ENCODE measurements at regions not wholly inside any gene's neighbourhood (a gene's known extent, or its start where the extent isn't known, plus 50 kb on each side); places are given as distances from the start of the nearest gene placed in this dataset.

- H3K4me1 Mint-ChIP-seq (ENCODE audit: low read depth), result no peaks in the 10 kb centered on the region
- H3K4me3 Mint-ChIP-seq, result no peak overlapping the region
Observed at GRCh38 chr1:17955302-17956285, 152.0 kb upstream of the IGSF21 start.

GRCh38 chr1:17957588-17958267 is 149.9 kb upstream of the IGSF21 start:
- no peak overlapping the region for H3K4me3 Mint-ChIP-seq
- no peaks in the 10 kb centered on the region for H3K36me3 Mint-ChIP-seq (ENCODE audit: low read depth)
- no peaks in the 10 kb centered on the region for H3K9me3 Mint-ChIP-seq
- peaks cover 2% of the 10 kb centered on the region for H3K27me3 Mint-ChIP-seq (ENCODE audit: low read depth)
- no peak for DNase-seq (ENCODE audit: low spot score)
- H3K4me1 Mint-ChIP-seq (ENCODE audit: low read depth), result no peaks in the 10 kb centered on the region
- no peak overlapping the region for H3K27ac Mint-ChIP-seq

More at GRCh38 chr1:17955302-17956285, 152.0 kb upstream of the IGSF21 start:
- H3K27ac Mint-ChIP-seq, result no peak overlapping the region
- no peaks in the 10 kb centered on the region for H3K36me3 Mint-ChIP-seq (ENCODE audit: low read depth)
- DNase-seq (ENCODE audit: low spot score), result no peak
- peaks cover under 1% of the 10 kb centered on the region for H3K27me3 Mint-ChIP-seq (ENCODE audit: low read depth)
- H3K9me3 Mint-ChIP-seq, result no peaks in the 10 kb centered on the region

- H3K27ac Mint-ChIP-seq, result no peak overlapping the region
- DNase-seq (ENCODE audit: low spot score), result no peak
- H3K9me3 Mint-ChIP-seq, result no peaks in the 10 kb centered on the region
- H3K4me3 Mint-ChIP-seq, result no peak overlapping the region
- no peaks in the 10 kb centered on the region for H3K36me3 Mint-ChIP-seq (ENCODE audit: low read depth)
- peaks cover 2% of the 10 kb centered on the region for H3K27me3 Mint-ChIP-seq (ENCODE audit: low read depth)
- H3K4me1 Mint-ChIP-seq (ENCODE audit: low read depth), result no peaks in the 10 kb centered on the region
Observed at GRCh38 chr1:17958704-17959103, 148.9 kb upstream of the IGSF21 start.

GRCh38 chr1:17963513-17963912 is 144.1 kb upstream of the IGSF21 start:
- Mint-ChIP-seq H3K27ac (no peak overlapping the region), H3K4me3 (no peak overlapping the region), H3K27me3 (ENCODE audit: low read depth) (peaks cover 2% of the 10 kb centered on the region), H3K4me1 (ENCODE audit: low read depth) (no peaks in the 10 kb centered on the region), H3K9me3 (no peaks in the 10 kb centered on the region), H3K36me3 (ENCODE audit: low read depth) (no peaks in the 10 kb centered on the region)
- DNase-seq (ENCODE audit: low spot score), result no peak

- no peaks in the 10 kb centered on the region for H3K36me3 Mint-ChIP-seq (ENCODE audit: low read depth)
- no peak overlapping the region for H3K27ac Mint-ChIP-seq
- H3K4me1 Mint-ChIP-seq (ENCODE audit: low read depth), result no peaks in the 10 kb centered on the region
- peaks cover under 1% of the 10 kb centered on the region for H3K27me3 Mint-ChIP-seq (ENCODE audit: low read depth)
- H3K4me3 Mint-ChIP-seq, result no peak overlapping the region
- no peak for DNase-seq (ENCODE audit: low spot score)
- no peaks in the 10 kb centered on the region for H3K9me3 Mint-ChIP-seq
Observed at GRCh38 chr1:17965515-17966100, 142.0 kb upstream of the IGSF21 start.

GRCh38 chr1:17966341-17966740 is 141.3 kb upstream of the IGSF21 start:
- no peak for DNase-seq (ENCODE audit: low spot score)
- H3K9me3 Mint-ChIP-seq, result no peaks in the 10 kb centered on the region
- no peak overlapping the region for H3K27ac Mint-ChIP-seq
- H3K36me3 Mint-ChIP-seq (ENCODE audit: low read depth), result no peaks in the 10 kb centered on the region
- no peaks in the 10 kb centered on the region for H3K27me3 Mint-ChIP-seq (ENCODE audit: low read depth)
- no peak overlapping the region for H3K4me3 Mint-ChIP-seq
- no peaks in the 10 kb centered on the region for H3K4me1 Mint-ChIP-seq (ENCODE audit: low read depth)

GRCh38 chr1:17967623-17968255 is 139.9 kb upstream of the IGSF21 start:
- Mint-ChIP-seq H3K27ac (no peak overlapping the region), H3K4me1 (ENCODE audit: low read depth) (no peaks in the 10 kb centered on the region), H3K4me3 (no peak overlapping the region), H3K9me3 (no peaks in the 10 kb centered on the region), H3K27me3 (ENCODE audit: low read depth) (no peaks in the 10 kb centered on the region), H3K36me3 (ENCODE audit: low read depth) (no peaks in the 10 kb centered on the region)
- DNase-seq (ENCODE audit: low spot score), result no peak

- H3K4me1 Mint-ChIP-seq (ENCODE audit: low read depth), result no peaks in the 10 kb centered on the region
- DNase-seq (ENCODE audit: low spot score), result no peak
- no peak overlapping the region for H3K27ac Mint-ChIP-seq
Observed at GRCh38 chr1:17970757-17971156, 136.8 kb upstream of the IGSF21 start.

GRCh38 chr1:17973694-17974093 is 133.9 kb upstream of the IGSF21 start:
- Mint-ChIP-seq H3K9me3 (no peaks in the 10 kb centered on the region), H3K27me3 (ENCODE audit: low read depth) (no peaks in the 10 kb centered on the region), H3K4me3 (no peak overlapping the region), H3K4me1 (ENCODE audit: low read depth) (no peaks in the 10 kb centered on the region), H3K27ac (no peak overlapping the region), H3K36me3 (ENCODE audit: low read depth) (no peaks in the 10 kb centered on the region)
- DNase-seq (ENCODE audit: low spot score), result no peak

More at GRCh38 chr1:17970757-17971156, 136.8 kb upstream of the IGSF21 start:
- Mint-ChIP-seq H3K27me3 (ENCODE audit: low read depth) (no peaks in the 10 kb centered on the region), H3K36me3 (ENCODE audit: low read depth) (no peaks in the 10 kb centered on the region), H3K9me3 (no peaks in the 10 kb centered on the region), H3K4me3 (no peak overlapping the region)

GRCh38 chr1:17976854-17977253 is 130.7 kb upstream of the IGSF21 start:
- no peaks in the 10 kb centered on the region for H3K36me3 Mint-ChIP-seq (ENCODE audit: low read depth)
- DNase-seq (ENCODE audit: low spot score), result no peak
- no peak overlapping the region for H3K27ac Mint-ChIP-seq
- no peaks in the 10 kb centered on the region for H3K27me3 Mint-ChIP-seq (ENCODE audit: low read depth)
- H3K4me1 Mint-ChIP-seq (ENCODE audit: low read depth), result no peaks in the 10 kb centered on the region
- no peak overlapping the region for H3K4me3 Mint-ChIP-seq
- no peaks in the 10 kb centered on the region for H3K9me3 Mint-ChIP-seq

GRCh38 chr1:17978016-17978415 is 129.6 kb upstream of the IGSF21 start:
- no peak overlapping the region for H3K4me3 Mint-ChIP-seq

GRCh38 chr1:17979815-17980214 is 127.8 kb upstream of the IGSF21 start:
- H3K27me3 Mint-ChIP-seq (ENCODE audit: low read depth), result no peaks in the 10 kb centered on the region
- no peaks in the 10 kb centered on the region for H3K9me3 Mint-ChIP-seq
- H3K4me1 Mint-ChIP-seq (ENCODE audit: low read depth), result no peaks in the 10 kb centered on the region
- no peak for DNase-seq (ENCODE audit: low spot score)
- no peak overlapping the region for H3K27ac Mint-ChIP-seq
- no peaks in the 10 kb centered on the region for H3K36me3 Mint-ChIP-seq (ENCODE audit: low read depth)
- no peak overlapping the region for H3K4me3 Mint-ChIP-seq

More at GRCh38 chr1:17978016-17978415, 129.6 kb upstream of the IGSF21 start:
- H3K27ac Mint-ChIP-seq, result no peak overlapping the region
- H3K9me3 Mint-ChIP-seq, result no peaks in the 10 kb centered on the region
- no peaks in the 10 kb centered on the region for H3K27me3 Mint-ChIP-seq (ENCODE audit: low read depth)
- DNase-seq (ENCODE audit: low spot score), result no peak
- no peaks in the 10 kb centered on the region for H3K36me3 Mint-ChIP-seq (ENCODE audit: low read depth)
- H3K4me1 Mint-ChIP-seq (ENCODE audit: low read depth), result no peaks in the 10 kb centered on the region

GRCh38 chr1:17982197-17982596 is 125.4 kb upstream of the IGSF21 start:
- Mint-ChIP-seq H3K4me1 (ENCODE audit: low read depth) (no peaks in the 10 kb centered on the region), H3K4me3 (no peak overlapping the region), H3K27me3 (ENCODE audit: low read depth) (no peaks in the 10 kb centered on the region), H3K36me3 (ENCODE audit: low read depth) (no peaks in the 10 kb centered on the region), H3K27ac (no peak overlapping the region), H3K9me3 (no peaks in the 10 kb centered on the region)
- DNase-seq (ENCODE audit: low spot score), result no peak

GRCh38 chr1:17984583-17984982 is 123.0 kb upstream of the IGSF21 start:
- Mint-ChIP-seq H3K4me1 (ENCODE audit: low read depth) (no peaks in the 10 kb centered on the region), H3K27me3 (ENCODE audit: low read depth) (no peaks in the 10 kb centered on the region), H3K4me3 (no peak overlapping the region), H3K27ac (no peak overlapping the region), H3K9me3 (no peaks in the 10 kb centered on the region), H3K36me3 (ENCODE audit: low read depth) (no peaks in the 10 kb centered on the region)
- no peak for DNase-seq (ENCODE audit: low spot score)

Measured in T-helper 2 cell treated with Interferon-gamma antibody and Interleukin-4, amounts not matched to agents 5 μg/mL and 100 μg/mL, for 36 hours (primary cell).